NCI-H2029 treated with DMSO at 0.1 percent for 48 hours (cell line): ENCODE measurements at regions not wholly inside any gene's neighbourhood (a gene's known extent, or its start where the extent isn't known, plus 50 kb on each side); places are given as distances from the start of the nearest gene placed in this dataset.

Experiments
- DNase-seq: peaks from one replicate; lab custom pipeline; 2025; lab: John Stamatoyannopoulos, UW

DNA sequence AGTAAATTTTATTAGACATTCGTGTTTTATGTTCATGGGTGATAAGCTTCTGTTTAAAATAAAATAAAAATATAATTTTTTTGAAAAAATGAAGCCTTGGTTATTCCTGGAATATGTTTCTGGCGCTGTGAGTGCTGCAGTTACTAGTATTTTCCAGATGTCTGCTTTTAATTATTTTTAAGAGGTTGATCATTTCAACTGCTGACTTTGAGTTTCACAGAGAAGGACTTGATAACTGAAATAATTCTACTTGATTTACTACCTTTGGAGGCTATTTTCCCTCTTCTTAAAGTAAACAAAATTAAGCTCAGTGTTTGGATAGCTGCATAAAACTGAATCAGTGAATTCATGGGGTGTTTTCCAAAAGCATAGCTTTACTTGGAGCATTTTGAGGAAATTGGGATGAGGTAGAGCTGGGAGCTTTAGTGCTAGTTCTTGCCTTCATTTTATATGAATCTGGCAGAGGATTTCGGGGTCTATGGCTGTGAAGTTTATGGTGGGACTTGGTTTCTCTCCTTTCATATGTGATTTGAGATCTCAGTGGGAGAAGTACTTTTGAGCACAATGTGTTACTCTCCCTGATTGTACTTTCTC lies 666.5 kb downstream of the DCDC2C start:
- DNase-seq, result no peak

DNA sequence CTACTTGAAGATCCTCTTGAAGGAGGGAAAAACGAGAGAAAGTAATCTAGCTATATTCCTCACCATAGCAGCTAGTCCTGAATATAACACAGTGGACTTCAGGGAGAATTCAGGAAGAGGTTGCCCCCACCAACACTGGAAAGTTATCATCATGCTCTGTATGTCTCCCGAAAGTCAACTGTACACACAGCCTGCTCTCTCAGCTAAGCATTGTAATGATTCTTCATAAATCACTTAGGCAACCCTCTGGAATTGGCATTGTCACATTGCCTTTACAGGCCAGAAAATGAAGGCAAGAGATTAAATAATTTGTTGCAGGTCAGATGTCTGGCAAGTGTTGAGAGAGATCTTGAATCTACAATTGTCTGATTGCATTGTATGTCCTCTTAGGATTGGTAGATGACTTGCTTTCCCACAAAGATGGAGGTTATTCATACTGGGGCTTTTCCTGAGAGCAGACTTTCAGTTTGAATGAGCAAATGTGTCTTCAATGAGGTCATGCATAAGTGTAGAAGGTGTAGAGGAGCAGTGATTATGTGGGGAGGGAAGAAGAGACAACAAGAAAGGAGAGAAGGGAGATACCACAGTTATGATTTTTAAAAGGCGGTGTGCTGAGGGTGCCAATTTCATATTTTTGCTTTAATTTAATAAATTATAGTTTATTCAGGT lies 667.2 kb downstream of the DCDC2C start:
- no peak for DNase-seq

GRCh38 chr2:4381049-4381448 lies 677.7 kb downstream of the DCDC2C start:
- DNase-seq, result no peak

- DNase-seq, result no peak
These were observed 678.4 kb downstream of the DCDC2C start for GRCh38 chr2:4381773-4382172.

DNA sequence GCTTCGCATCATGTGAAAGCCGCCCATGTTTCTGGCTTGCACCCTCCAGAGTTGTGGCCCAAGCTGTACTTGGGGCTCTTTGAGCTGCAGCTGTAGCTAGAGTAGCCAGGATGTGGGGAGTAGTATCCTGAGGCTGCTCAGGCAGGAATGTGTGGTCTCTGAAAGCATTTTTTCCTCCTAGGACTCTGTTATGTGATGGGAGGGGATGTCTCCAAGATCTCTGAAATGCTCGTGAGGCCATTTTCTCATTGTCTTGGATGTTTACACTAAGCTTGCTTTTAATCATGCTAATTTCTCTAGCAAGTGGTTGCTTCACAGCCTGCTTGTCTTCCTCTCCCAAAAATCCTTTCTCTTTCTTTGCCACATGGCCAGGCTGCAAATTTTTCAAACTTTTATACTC lies 687.6 kb downstream of the DCDC2C start:
- DNase-seq, result no peak

- DNase-seq, result no peak
These were observed 701.0 kb downstream of the DCDC2C start for GRCh38 chr2:4404363-4404762.

- no peak for DNase-seq
These were observed 704.9 kb downstream of the DCDC2C start for GRCh38 chr2:4408321-4408720.

DNA sequence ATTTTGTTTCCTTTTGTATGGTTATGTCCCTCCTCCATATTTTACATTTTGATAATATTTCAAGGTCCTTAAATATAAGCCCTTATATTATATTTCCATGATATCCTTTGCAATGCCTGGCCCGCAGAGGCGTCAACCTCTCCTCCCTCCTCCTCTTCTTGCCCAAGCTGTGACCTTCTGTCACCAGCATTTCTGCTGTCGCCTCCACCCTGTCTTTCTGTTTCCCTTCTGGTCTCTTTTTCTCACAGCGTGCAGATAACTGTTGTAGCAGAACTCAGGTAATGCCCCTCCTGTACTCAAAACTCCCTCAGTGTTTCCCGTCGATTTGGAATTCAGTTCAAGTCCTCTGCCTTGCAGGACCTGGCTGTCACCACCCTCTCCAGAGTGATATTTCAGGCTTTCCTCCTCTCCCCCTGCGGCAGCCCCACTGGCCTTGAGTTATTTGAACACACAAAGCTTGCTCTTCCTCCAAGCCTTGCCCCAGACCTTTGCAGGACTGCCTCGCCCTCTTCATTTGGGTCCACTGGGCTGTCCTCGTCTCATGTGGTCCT lies 709.3 kb downstream of the DCDC2C start:
- no peak for DNase-seq

DNA sequence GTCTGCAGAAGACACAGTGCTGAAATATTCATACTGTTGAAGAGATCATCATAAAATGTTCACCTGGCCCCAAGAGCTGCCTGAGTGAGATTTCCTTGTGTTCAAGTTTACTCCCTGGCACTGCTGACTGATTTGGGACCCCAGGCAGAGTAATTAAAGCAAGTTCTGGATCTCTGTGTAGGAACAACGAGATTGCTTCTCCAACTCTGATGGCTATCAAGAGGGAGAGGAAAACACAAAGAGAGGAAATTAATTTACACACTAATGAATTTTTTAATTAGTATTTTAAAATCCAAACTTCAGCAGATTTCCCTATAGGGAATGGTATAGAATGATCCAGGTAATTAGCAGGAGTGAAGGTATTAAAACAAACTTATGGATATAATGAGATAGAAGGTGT lies 711.8 kb downstream of the DCDC2C start:
- DNase-seq, result no peak

DNA sequence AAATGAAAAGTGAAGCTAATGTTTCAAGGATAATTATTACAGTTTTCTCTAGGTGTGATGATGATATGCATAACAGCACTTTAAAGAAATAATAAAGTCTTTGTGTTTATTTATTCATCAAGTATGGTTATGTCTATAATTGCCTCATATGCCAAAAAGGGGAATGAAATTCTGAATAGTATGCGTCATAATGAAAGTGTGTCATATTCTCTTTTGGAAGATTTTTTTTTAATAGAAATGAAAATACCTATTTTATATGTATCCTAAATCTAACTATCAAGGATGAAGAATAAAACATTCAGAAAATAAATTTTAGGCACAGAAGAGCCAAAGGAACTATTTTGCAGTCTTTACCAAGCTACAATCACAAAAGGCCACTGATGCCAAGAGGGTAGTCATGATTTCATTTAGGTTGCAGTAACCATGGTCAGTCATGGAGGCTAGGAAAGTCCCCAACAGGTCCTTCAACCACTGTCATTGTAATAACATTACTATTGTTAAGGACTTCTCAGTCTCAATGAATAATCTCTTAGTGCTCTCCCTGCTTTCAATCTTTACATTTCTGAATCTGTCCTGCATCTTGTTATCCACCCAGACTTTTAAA lies 712.5 kb downstream of the DCDC2C start:
- no peak for DNase-seq

- DNase-seq, result no peak
These were observed 713.1 kb downstream of the DCDC2C start for GRCh38 chr2:4416431-4416830.

GRCh38 chr2:4417771-4418170 lies 714.4 kb downstream of the DCDC2C start:
- DNase-seq, result no peak

DNA sequence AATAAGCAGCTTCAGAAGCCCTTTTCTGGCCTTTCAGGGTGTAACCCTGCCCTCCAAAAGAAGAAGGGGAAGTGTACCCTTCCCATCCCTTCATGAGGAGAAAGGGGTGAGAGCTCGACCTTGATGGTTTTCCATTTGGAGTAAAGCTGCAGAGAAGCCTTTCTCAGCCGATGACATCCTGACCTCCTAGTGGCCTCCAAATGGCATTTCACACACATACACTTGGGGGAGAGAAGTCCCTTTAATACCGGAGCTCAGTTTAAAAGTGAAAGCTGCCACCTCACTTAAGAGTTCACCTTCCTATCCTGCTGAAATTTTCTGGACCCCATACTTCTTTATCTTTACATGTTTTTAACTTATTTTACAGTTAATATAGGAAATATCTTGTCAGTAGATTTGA lies 716.7 kb downstream of the DCDC2C start:
- DNase-seq, result no peak

- no peak for DNase-seq
These were observed 720.8 kb downstream of the DCDC2C start for GRCh38 chr2:4424153-4424552.

DNA sequence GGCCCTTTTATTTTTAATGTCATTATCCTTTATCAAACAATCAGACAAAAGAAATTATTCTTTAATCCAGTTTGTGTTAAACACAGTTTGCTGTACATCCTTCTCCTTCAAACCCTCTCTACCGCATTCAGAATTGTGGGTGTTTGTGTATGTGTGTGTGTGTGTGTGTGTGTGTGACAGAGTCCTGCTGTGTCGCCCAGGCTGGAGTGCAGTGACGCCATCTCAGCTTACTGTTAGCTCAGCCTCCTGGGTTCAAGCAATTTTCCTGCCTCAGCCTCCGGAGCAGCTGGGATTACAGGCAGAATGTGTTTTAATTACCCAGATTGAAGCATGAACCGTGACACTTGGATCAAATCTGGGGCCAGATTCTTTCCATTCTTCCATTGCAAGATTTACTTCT lies 723.7 kb downstream of the DCDC2C start:
- no peak for DNase-seq

DNA sequence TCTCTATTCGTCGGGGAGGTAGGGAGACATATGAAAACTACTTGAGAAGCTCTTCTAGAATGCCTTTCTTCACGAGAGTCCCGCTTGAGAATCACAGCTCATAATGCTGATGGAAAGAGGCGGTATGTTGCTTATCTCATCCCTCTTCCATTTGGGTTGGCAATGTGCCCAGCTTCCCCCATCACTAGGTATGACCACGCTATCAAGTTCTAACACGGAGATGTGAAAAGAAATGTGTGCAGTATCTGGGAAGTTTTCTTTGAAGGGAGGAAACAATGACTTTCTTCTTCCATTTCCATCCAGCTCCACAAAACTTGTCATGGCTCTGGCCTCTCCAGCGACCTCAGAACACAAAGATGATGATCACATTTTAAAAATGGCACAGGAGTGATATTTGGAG lies 742.4 kb downstream of the DCDC2C start:
- DNase-seq, result no peak

GRCh38 chr2:4454907-4455306 lies 751.5 kb downstream of the DCDC2C start:
- no peak for DNase-seq

GRCh38 chr2:4455486-4456155 lies 752.2 kb downstream of the DCDC2C start:
- DNase-seq, result no peak

DNA sequence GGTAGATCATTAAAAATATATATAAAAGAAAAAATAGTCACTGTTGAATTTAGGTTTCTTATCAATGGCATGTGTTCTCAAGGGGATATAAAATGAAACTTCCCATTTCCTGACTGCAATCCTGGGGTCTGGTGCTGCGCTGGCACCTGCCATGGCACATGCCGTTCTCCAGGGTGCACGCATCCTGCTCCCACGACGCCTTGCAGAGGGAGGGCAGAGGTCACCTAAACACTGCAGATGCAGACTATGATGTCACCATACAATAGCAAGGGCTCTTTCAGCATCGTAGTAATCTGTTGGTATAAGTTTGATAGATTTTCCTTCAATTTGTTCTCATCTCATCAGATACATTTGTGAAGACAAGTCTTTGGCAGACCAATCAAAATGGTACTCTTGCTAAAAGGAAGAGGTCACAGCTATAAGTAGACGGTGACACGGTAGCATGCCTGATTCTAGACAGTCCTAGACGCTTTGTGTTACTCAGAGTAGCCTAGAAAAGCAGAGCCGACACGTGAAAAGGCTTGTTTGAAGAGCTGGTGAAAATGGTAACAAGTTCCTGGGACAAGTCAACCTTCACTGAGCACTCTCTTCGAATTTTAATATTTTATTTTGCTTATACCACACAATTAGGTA lies 761.4 kb downstream of the DCDC2C start:
- DNase-seq, result no peak

- peak; percentile 1 for DNase-seq
These were observed 762.3 kb downstream of the DCDC2C start for GRCh38 chr2:4465671-4466070.

DNA sequence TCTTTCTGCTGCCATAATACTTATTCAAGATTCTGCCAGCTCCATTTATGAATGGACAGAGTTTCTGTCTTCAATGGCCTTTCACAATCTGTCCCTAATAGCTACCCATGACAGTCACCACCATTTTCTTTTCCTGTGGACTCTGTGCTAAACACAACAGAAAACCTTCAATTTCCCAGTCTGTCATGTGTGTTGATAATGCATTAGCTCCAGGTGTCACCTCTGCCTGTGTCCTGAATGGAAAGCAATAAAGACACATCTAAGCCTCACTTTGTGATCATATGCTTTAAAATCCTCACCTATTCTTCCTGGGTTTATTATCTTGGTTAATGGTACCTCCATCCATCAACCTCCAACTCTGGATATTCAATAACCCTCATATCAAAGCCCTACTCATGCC lies 772.2 kb downstream of the DCDC2C start:
- no peak for DNase-seq

- DNase-seq, result no peak
These were observed 779.7 kb downstream of the DCDC2C start for GRCh38 chr2:4483050-4483449.
